ENCODE measurements at regions not wholly inside any gene's neighbourhood (a gene's known extent, or its start where the extent isn't known, plus 50 kb on each side); places are given as distances from the start of the nearest gene placed in this dataset.
"Not testable (repeated sequence)": the region's sequence is repeated elsewhere in the genome, so short reads cannot be mapped to it uniquely, and the experiment has no call there.

GRCh38 chr5:56755036-56755555 lies 60.3 kb upstream of the MAP3K1 start:
- Histone ChIP-seq H3K36me3 (ENCODE audit: control insufficient read depth in 4 of 4, insufficient read depth in 4 of 4, low read length in 3 of 4) (no peaks in the 10 kb centered on the region), H3K4me3 (ENCODE audit: control insufficient read depth in 1 of 7, extremely low read depth in 1 of 7, insufficient read depth in 4 of 7, low read depth in 2 of 7, low read length in 6 of 7) (no peak overlapping the region), H3K27ac (ENCODE audit: insufficient read depth in 1 of 2, low read depth in 1 of 2, low read length in 2 of 2, poor library complexity in 1 of 2, severe bottlenecking in 2 of 2) (no peak overlapping the region), H3K27me3 (replicated peaks in 2 of 5; ENCODE audit: control insufficient read depth in 4 of 5, insufficient read depth in 5 of 5, low read length in 4 of 5) (no peaks in the 10 kb centered on the region), H3K4me1 (ENCODE audit: control extremely low read depth in 1 of 4, control insufficient read depth in 4 of 4, insufficient read depth in 4 of 4, low read length in 3 of 4) (peaks cover 0 to 3% (median 0%) of the 10 kb centered on the region in 4 experiments), H3K9me3 (ENCODE audit: control extremely low read depth in 1 of 5, control insufficient read depth in 4 of 5, insufficient read depth in 2 of 5, low read depth in 1 of 5, low read length in 4 of 5) (peaks cover 0 to 9% (median 4%) of the 10 kb centered on the region in 5 experiments)
- POLR2A ChIA-PET: no interaction called here
- no peak for DNase-seq
- CTCF ChIA-PET: no interaction called here
- WGBS (ENCODE audit: insufficient coverage): 93% methylated on average over 3 of the region's 3 CpGs

DNA sequence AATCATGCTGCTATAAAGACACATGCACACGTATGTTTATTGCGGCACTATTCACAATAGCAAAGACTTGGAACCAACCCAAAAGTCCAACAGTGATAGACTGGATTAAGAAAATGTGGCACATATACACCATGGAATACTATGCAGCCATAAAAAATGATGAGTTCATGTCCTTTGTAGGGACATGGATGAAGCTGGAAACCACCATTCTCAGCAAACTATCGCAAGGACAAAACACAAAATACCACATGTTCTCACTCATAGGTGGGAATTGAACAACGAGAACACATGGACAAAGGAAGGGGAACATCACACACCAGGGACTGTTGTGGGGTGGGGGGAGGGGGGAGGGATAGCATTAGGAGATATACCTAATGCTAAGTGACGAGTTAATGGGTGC lies 61.8 kb upstream of the MAP3K1 start:
- H3K27me3 ChIP-seq (replicated peaks in 2 of 5; ENCODE audit: control insufficient read depth in 4 of 5, insufficient read depth in 5 of 5, low read length in 4 of 5); CTCF ChIA-PET; DNase-seq; H3K36me3 ChIP-seq (ENCODE audit: control insufficient read depth in 4 of 4, insufficient read depth in 4 of 4, low read length in 3 of 4); H3K9me3 ChIP-seq (ENCODE audit: control extremely low read depth in 1 of 5, control insufficient read depth in 4 of 5, insufficient read depth in 2 of 5, low read depth in 1 of 5, low read length in 4 of 5); H3K4me1 ChIP-seq (ENCODE audit: control extremely low read depth in 1 of 4, control insufficient read depth in 4 of 4, insufficient read depth in 4 of 4, low read length in 3 of 4); H3K4me3 ChIP-seq (ENCODE audit: control insufficient read depth in 1 of 7, extremely low read depth in 1 of 7, insufficient read depth in 4 of 7, low read depth in 2 of 7, low read length in 6 of 7); POLR2A ChIA-PET; H3K27ac ChIP-seq (ENCODE audit: insufficient read depth in 1 of 2, low read depth in 1 of 2, low read length in 2 of 2, poor library complexity in 1 of 2, severe bottlenecking in 2 of 2): not testable (repeated sequence)
- no CpG with 5 or more reads among the region's 5 CpGs for WGBS (ENCODE audit: insufficient coverage)

DNA sequence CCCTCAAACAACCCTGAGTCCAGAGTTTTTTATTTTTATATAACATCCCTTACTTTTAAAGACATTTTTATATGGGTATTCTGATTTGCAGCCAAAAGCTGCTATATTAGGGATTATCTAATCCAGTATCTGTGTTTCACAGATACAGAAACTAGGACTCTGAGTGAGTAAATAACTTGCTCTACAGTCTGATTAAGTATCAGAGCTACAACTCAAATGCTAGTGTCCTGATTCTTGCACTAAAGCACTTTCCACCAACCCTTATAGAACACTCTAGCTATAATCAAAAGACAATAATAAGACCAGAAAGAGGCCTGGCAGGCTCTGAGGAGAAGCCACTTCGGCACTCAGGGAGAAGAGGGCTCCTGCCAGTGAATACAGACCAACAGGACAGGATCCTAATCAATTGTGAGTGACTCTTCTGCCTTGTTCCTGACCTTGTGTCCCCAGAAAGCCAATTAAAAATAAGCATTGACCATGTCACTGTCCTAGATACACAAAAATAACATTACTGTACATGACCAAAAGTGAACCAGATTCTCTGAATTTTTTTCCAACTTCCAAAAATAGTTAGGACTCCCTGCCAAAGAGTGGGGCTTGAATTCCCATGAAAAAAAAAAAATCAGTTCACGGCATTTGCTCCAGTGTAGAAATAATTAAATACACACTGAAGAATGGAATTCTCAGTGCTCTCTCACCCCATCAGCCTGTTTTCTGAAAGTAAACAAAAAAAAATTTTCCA lies 63.6 kb upstream of the MAP3K1 start:
- Histone ChIP-seq H3K9me3 (ENCODE audit: control extremely low read depth in 1 of 5, control insufficient read depth in 4 of 5, insufficient read depth in 2 of 5, low read depth in 1 of 5, low read length in 4 of 5) (peaks cover 0 to 9% (median 4%) of the 10 kb centered on the region in 5 experiments), H3K27ac (ENCODE audit: insufficient read depth in 1 of 2, low read depth in 1 of 2, low read length in 2 of 2, poor library complexity in 1 of 2, severe bottlenecking in 2 of 2) (no peak overlapping the region), H3K36me3 (ENCODE audit: control insufficient read depth in 4 of 4, insufficient read depth in 4 of 4, low read length in 3 of 4) (no peaks in the 10 kb centered on the region), H3K4me1 (ENCODE audit: control extremely low read depth in 1 of 4, control insufficient read depth in 4 of 4, insufficient read depth in 4 of 4, low read length in 3 of 4) (no peaks in the 10 kb centered on the region), H3K27me3 (replicated peaks in 2 of 5; ENCODE audit: control insufficient read depth in 4 of 5, insufficient read depth in 5 of 5, low read length in 4 of 5) (no peaks in the 10 kb centered on the region), H3K4me3 (ENCODE audit: control insufficient read depth in 1 of 7, extremely low read depth in 1 of 7, insufficient read depth in 4 of 7, low read depth in 2 of 7, low read length in 6 of 7) (no peak overlapping the region)
- no peak for DNase-seq
- ChIA-PET CTCF (no interaction called here), POLR2A (no interaction called here)
- 100% methylated on average over 1 of the region's 2 CpGs for WGBS (ENCODE audit: insufficient coverage)

- no peak overlapping the region for H3K27ac ChIP-seq (ENCODE audit: insufficient read depth in 1 of 2, low read depth in 1 of 2, low read length in 2 of 2, poor library complexity in 1 of 2, severe bottlenecking in 2 of 2)
- peaks cover 0 to 9% (median 4%) of the 10 kb centered on the region in 5 experiments for H3K9me3 ChIP-seq (ENCODE audit: control extremely low read depth in 1 of 5, control insufficient read depth in 4 of 5, insufficient read depth in 2 of 5, low read depth in 1 of 5, low read length in 4 of 5)
- 100% methylated on average over 3 of the region's 3 CpGs for WGBS (ENCODE audit: insufficient coverage)
- ChIA-PET CTCF (interaction anchor here (1.5 kb wide), 1 partner anchor 11 kb away, joined by 4 read pairs; no protein-coding TSS in a partner anchor), POLR2A (no interaction called here)
- H3K4me3 ChIP-seq (ENCODE audit: control insufficient read depth in 1 of 7, extremely low read depth in 1 of 7, insufficient read depth in 4 of 7, low read depth in 2 of 7, low read length in 6 of 7): no peak overlapping the region
- H3K4me1 ChIP-seq (ENCODE audit: control extremely low read depth in 1 of 4, control insufficient read depth in 4 of 4, insufficient read depth in 4 of 4, low read length in 3 of 4): no peaks in the 10 kb centered on the region
- H3K36me3 ChIP-seq (ENCODE audit: control insufficient read depth in 4 of 4, insufficient read depth in 4 of 4, low read length in 3 of 4): no peaks in the 10 kb centered on the region
- H3K27me3 ChIP-seq (replicated peaks in 2 of 5; ENCODE audit: control insufficient read depth in 4 of 5, insufficient read depth in 5 of 5, low read length in 4 of 5): no peaks in the 10 kb centered on the region
- no peak for DNase-seq
Measured at GRCh38 chr5:56749842-56750241, 65.5 kb upstream of the MAP3K1 start.

DNA sequence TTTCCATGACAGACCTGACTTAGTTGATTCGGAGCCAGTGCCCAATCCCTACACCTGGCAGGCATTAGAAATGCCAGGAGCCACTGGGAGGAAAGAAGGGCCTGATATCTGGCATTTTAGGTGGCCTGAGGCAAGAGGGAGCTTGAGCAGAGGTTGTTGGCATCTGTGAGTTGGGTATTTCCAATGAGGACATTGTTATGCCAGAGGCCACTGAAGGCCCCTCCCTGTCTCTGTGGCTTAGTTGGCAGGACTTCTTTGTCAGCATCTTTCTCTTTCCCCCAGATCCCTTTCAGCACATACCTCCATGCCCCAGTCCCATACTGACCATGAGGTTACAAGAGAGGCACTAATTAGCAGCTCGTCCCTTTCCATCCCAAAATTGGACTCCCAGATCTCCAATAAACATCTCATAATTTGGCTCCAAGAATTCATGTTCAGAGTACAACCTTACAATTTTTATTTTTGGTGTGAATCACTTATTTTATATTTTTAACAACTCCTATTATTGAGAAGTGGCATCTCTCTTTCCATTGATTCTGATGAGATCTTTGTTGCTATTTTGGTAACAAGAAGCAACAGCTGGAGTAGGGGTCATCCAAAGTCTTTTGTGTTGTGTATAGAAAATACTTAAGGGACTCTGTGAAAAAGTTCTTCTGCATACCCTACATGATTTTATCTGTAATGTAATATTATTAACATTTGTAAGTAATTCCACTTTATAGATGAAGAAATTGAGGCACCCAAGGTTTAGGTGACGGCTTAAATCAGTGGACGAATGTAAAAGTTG lies 68.6 kb upstream of the MAP3K1 start:
- WGBS (ENCODE audit: insufficient coverage): 100% methylated on average over 2 of the region's 4 CpGs
- Histone ChIP-seq H3K27me3 (replicated peaks in 2 of 5; ENCODE audit: control insufficient read depth in 4 of 5, insufficient read depth in 5 of 5, low read length in 4 of 5) (no peaks in the 10 kb centered on the region), H3K27ac (ENCODE audit: insufficient read depth in 1 of 2, low read depth in 1 of 2, low read length in 2 of 2, poor library complexity in 1 of 2, severe bottlenecking in 2 of 2) (no peak overlapping the region), H3K9me3 (ENCODE audit: control extremely low read depth in 1 of 5, control insufficient read depth in 4 of 5, insufficient read depth in 2 of 5, low read depth in 1 of 5, low read length in 4 of 5) (peaks cover 0 to 1% (median 0%) of the 10 kb centered on the region in 5 experiments), H3K36me3 (ENCODE audit: control insufficient read depth in 4 of 4, insufficient read depth in 4 of 4, low read length in 3 of 4) (no peaks in the 10 kb centered on the region), H3K4me3 (ENCODE audit: control insufficient read depth in 1 of 7, extremely low read depth in 1 of 7, insufficient read depth in 4 of 7, low read depth in 2 of 7, low read length in 6 of 7) (no peak overlapping the region), H3K4me1 (ENCODE audit: control extremely low read depth in 1 of 4, control insufficient read depth in 4 of 4, insufficient read depth in 4 of 4, low read length in 3 of 4) (no peaks in the 10 kb centered on the region)
- POLR2A ChIA-PET: no interaction called here
- no peak for DNase-seq
- CTCF ChIA-PET: no interaction called here

GRCh38 chr5:56745864-56746263 lies 69.5 kb upstream of the MAP3K1 start:
- ChIA-PET POLR2A (no interaction called here), CTCF (interaction anchor here (1.7 kb wide), 1 partner anchor 9 kb away, joined by 4 read pairs; no protein-coding TSS in a partner anchor)
- DNase-seq: no peak
- Histone ChIP-seq H3K4me3 (ENCODE audit: control insufficient read depth in 1 of 7, extremely low read depth in 1 of 7, insufficient read depth in 4 of 7, low read depth in 2 of 7, low read length in 6 of 7) (no peak overlapping the region), H3K4me1 (ENCODE audit: control extremely low read depth in 1 of 4, control insufficient read depth in 4 of 4, insufficient read depth in 4 of 4, low read length in 3 of 4) (no peaks in the 10 kb centered on the region), H3K27ac (ENCODE audit: insufficient read depth in 1 of 2, low read depth in 1 of 2, low read length in 2 of 2, poor library complexity in 1 of 2, severe bottlenecking in 2 of 2) (no peak overlapping the region), H3K27me3 (replicated peaks in 2 of 5; ENCODE audit: control insufficient read depth in 4 of 5, insufficient read depth in 5 of 5, low read length in 4 of 5) (no peaks in the 10 kb centered on the region), H3K36me3 (ENCODE audit: control insufficient read depth in 4 of 4, insufficient read depth in 4 of 4, low read length in 3 of 4) (no peaks in the 10 kb centered on the region), H3K9me3 (ENCODE audit: control extremely low read depth in 1 of 5, control insufficient read depth in 4 of 5, insufficient read depth in 2 of 5, low read depth in 1 of 5, low read length in 4 of 5) (no peaks in the 10 kb centered on the region)
- 100% methylated on average over 3 of the region's 6 CpGs for WGBS (ENCODE audit: insufficient coverage)

DNA sequence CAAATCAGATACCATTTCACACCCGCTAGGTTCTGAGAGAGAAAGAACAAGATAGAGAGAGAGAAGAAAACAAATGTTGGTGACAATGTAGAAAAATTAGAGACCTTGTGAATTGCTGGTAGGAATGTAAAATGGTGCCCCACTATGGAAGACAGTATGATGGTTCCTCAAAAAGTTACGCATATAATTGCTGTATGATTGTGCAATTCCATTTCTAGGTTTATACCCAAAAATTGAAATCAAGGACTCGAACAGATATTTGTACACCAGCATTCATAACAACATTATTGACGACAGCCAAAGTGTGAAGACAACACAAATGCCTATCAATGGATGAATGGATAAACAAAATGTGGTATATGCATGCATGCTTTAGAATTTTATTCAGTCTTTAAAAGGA lies 74.5 kb upstream of the MAP3K1 start:
- no peak overlapping the region for H3K4me3 ChIP-seq (ENCODE audit: control insufficient read depth in 1 of 7, extremely low read depth in 1 of 7, insufficient read depth in 4 of 7, low read depth in 2 of 7, low read length in 6 of 7)
- no peak overlapping the region for H3K27ac ChIP-seq (ENCODE audit: insufficient read depth in 1 of 2, low read depth in 1 of 2, low read length in 2 of 2, poor library complexity in 1 of 2, severe bottlenecking in 2 of 2)
- WGBS (ENCODE audit: insufficient coverage): no CpG with 5 or more reads among the region's 4 CpGs
- no peak for DNase-seq
- CTCF ChIA-PET: interaction anchor here (0.7 kb wide), 1 partner anchor 22 kb away, joined by 3 read pairs; no protein-coding TSS in a partner anchor
- H3K9me3 ChIP-seq (ENCODE audit: control extremely low read depth in 1 of 5, control insufficient read depth in 4 of 5, insufficient read depth in 2 of 5, low read depth in 1 of 5, low read length in 4 of 5): no peaks in the 10 kb centered on the region
- no peaks in the 10 kb centered on the region for H3K27me3 ChIP-seq (replicated peaks in 2 of 5; ENCODE audit: control insufficient read depth in 4 of 5, insufficient read depth in 5 of 5, low read length in 4 of 5)
- POLR2A ChIA-PET: no interaction called here
- H3K4me1 ChIP-seq (ENCODE audit: control extremely low read depth in 1 of 4, control insufficient read depth in 4 of 4, insufficient read depth in 4 of 4, low read length in 3 of 4): peaks cover 13 to 28% (median 21%) of the 10 kb centered on the region in 4 experiments
- H3K36me3 ChIP-seq (ENCODE audit: control insufficient read depth in 4 of 4, insufficient read depth in 4 of 4, low read length in 3 of 4): no peaks in the 10 kb centered on the region
